HG03460 (cell line): ENCODE measurements at regions not wholly inside any gene's neighbourhood (a gene's known extent, or its start where the extent isn't known, plus 50 kb on each side); places are given as distances from the start of the nearest gene placed in this dataset.

ENCODE experiments used
- ATAC-seq: cut with Tn5 transposase; IDR thresholded peaks from one replicate; pipeline ENCODE4 v1.9.1; 2021; ENCODE audit not compliant: unreplicated experiment

GRCh38 chr21:23402929-23403520 lies 2204.3 kb downstream of the MRPL39 start:
- no peak for ATAC-seq

GRCh38 chr21:23401278-23401677 lies 2206.0 kb downstream of the MRPL39 start:
- ATAC-seq = no peak

GRCh38 chr21:23398726-23399125 lies 2208.6 kb downstream of the MRPL39 start:
- no peak for ATAC-seq

GRCh38 chr21:23394458-23394857 lies 2212.8 kb downstream of the MRPL39 start:
- no peak for ATAC-seq

GRCh38 chr21:23384679-23385078 lies 2222.6 kb downstream of the MRPL39 start:
- ATAC-seq = no peak

GRCh38 chr21:23374155-23374554 lies 2233.1 kb downstream of the MRPL39 start:
- ATAC-seq = no peak

GRCh38 chr21:23356905-23357304 lies 2250.4 kb downstream of the MRPL39 start:
- ATAC-seq = no peak

GRCh38 chr21:23316190-23316589 lies 2291.1 kb downstream of the MRPL39 start:
- no peak for ATAC-seq

- ATAC-seq = no peak
Measured at GRCh38 chr21:23308741-23309140, 2298.5 kb downstream of the MRPL39 start.

GRCh38 chr21:23307065-23307464 lies 2300.2 kb downstream of the MRPL39 start:
- no peak for ATAC-seq

- no peak for ATAC-seq
Measured at GRCh38 chr21:23292292-23292691, 2294.1 kb downstream of the NCAM2 start.

GRCh38 chr21:23281917-23282316 lies 2283.7 kb downstream of the NCAM2 start:
- ATAC-seq = no peak

GRCh38 chr21:23249760-23250159 lies 2251.6 kb downstream of the NCAM2 start:
- ATAC-seq = no peak

GRCh38 chr21:23247334-23247733 lies 2249.1 kb downstream of the NCAM2 start:
- no peak for ATAC-seq

- ATAC-seq = no peak
Measured at GRCh38 chr21:23245255-23245654, 2247.0 kb downstream of the NCAM2 start.

GRCh38 chr21:23223882-23224281 lies 2225.7 kb downstream of the NCAM2 start:
- no peak for ATAC-seq

- ATAC-seq = no peak
Measured at GRCh38 chr21:23218667-23219066, 2220.5 kb downstream of the NCAM2 start.

GRCh38 chr21:23217597-23217996 lies 2219.4 kb downstream of the NCAM2 start:
- ATAC-seq = no peak

- ATAC-seq = no peak
Measured at GRCh38 chr21:23215261-23215660, 2217.1 kb downstream of the NCAM2 start.
